ENCODE measurements at regions not wholly inside any gene's neighbourhood (a gene's known extent, or its start where the extent isn't known, plus 50 kb on each side); places are given as distances from the start of the nearest gene placed in this dataset.

- Histone ChIP-seq H3K9ac (ENCODE audit: insufficient read depth in 1 of 2, low read length in 2 of 2) (no peak overlapping the region), H3K27me3 (ENCODE audit: control insufficient read depth in 3 of 3, insufficient read depth in 3 of 3, low read length in 2 of 3) (no peaks in the 10 kb centered on the region), H3K4me3 (no peak overlapping the region), H3K36me3 (ENCODE audit: control insufficient read depth in 4 of 4, insufficient read depth in 4 of 4, low read length in 4 of 4) (no peaks in the 10 kb centered on the region), H3K9me3 (ENCODE audit: control insufficient read depth in 4 of 4, insufficient read depth in 3 of 4, low read length in 3 of 4) (no peaks in the 10 kb centered on the region), H3K27ac (ENCODE audit: low read depth in 1 of 2, low read length in 1 of 2) (peak overlapping the region in 1 of 2 donors; percentile 47), H3K4me1 (ENCODE audit: control insufficient read depth in 5 of 5, insufficient read depth in 5 of 5, low read length in 5 of 5) (no peaks in the 10 kb centered on the region)
- 58 to 74% methylated on average over 2 of the region's 2 CpGs for WGBS, 2 donors
- TF ChIP-seq CTCF (IDR thresholded peaks at IDR 0.05; ENCODE audit: control extremely low read depth, extremely low read depth): no peak
- ATAC-seq (ENCODE audit: insufficient read depth, low FRiP score) (no peak), DNase-seq (no peak)
Measured at GRCh38 chr3:102025606-102026270, 176.4 kb downstream of the NFKBIZ start.

DNA sequence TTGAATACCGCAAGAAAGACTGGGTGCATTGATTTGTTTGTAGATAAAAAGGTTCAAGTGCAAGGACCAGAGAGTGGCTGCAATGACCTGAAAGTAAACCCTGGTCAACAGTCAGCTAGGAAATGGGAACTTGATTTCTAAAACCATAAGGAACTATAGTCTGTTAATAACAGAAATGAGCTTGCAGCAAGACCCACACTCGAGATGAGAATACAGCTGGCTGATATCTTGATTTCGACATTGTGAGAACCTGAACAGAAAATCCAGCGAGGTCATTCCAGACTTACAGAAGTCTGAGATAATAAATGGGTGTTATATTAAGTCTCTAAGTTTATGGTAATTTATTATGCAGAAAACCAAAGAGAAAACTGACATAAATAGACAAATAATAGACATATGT lies 177.3 kb downstream of the NFKBIZ start:
- Histone ChIP-seq H3K36me3 (ENCODE audit: control insufficient read depth in 4 of 4, insufficient read depth in 4 of 4, low read length in 4 of 4) (no peaks in the 10 kb centered on the region), H3K4me3 (no peak overlapping the region), H3K4me1 (ENCODE audit: control insufficient read depth in 5 of 5, insufficient read depth in 5 of 5, low read length in 5 of 5) (no peaks in the 10 kb centered on the region), H3K9me3 (ENCODE audit: control insufficient read depth in 4 of 4, insufficient read depth in 3 of 4, low read length in 3 of 4) (no peaks in the 10 kb centered on the region), H3K27ac (ENCODE audit: low read depth in 1 of 2, low read length in 1 of 2) (no peak overlapping the region), H3K9ac (ENCODE audit: insufficient read depth in 1 of 2, low read length in 2 of 2) (no peak overlapping the region), H3K27me3 (ENCODE audit: control insufficient read depth in 3 of 3, insufficient read depth in 3 of 3, low read length in 2 of 3) (no peaks in the 10 kb centered on the region)
- no peak for TF ChIP-seq CTCF (IDR thresholded peaks at IDR 0.05; ENCODE audit: control extremely low read depth, extremely low read depth)
- DNase-seq (no peak), ATAC-seq (ENCODE audit: insufficient read depth, low FRiP score) (no peak)
- WGBS, 2 donors: 43 to 66% methylated on average over 4 of the region's 4 CpGs

- ATAC-seq (ENCODE audit: insufficient read depth, low FRiP score) (no peak), DNase-seq (no peak)
- H3K9me3 ChIP-seq (ENCODE audit: control insufficient read depth in 4 of 4, insufficient read depth in 3 of 4, low read length in 3 of 4): peaks cover 0 to 4% (median 0%) of the 10 kb centered on the region in 4 donors
- no peaks in the 10 kb centered on the region for H3K27me3 ChIP-seq (ENCODE audit: control insufficient read depth in 3 of 3, insufficient read depth in 3 of 3, low read length in 2 of 3)
- TF ChIP-seq CTCF (IDR thresholded peaks at IDR 0.05; ENCODE audit: control extremely low read depth, extremely low read depth): no peak
- H3K4me1 ChIP-seq (ENCODE audit: control insufficient read depth in 5 of 5, insufficient read depth in 5 of 5, low read length in 5 of 5): no peaks in the 10 kb centered on the region
- 52 to 63% methylated on average over 2 of the region's 2 CpGs for WGBS, 2 donors
- no peak overlapping the region for H3K4me3 ChIP-seq
- no peak overlapping the region for H3K9ac ChIP-seq (ENCODE audit: insufficient read depth in 1 of 2, low read length in 2 of 2)
- H3K27ac ChIP-seq (ENCODE audit: low read depth in 1 of 2, low read length in 1 of 2): no peak overlapping the region
- no peaks in the 10 kb centered on the region for H3K36me3 ChIP-seq (ENCODE audit: control insufficient read depth in 4 of 4, insufficient read depth in 4 of 4, low read length in 4 of 4)
Measured at GRCh38 chr3:102030661-102031060, 181.3 kb downstream of the NFKBIZ start.

GRCh38 chr3:102031834-102032233 lies 182.5 kb downstream of the NFKBIZ start:
- Histone ChIP-seq H3K4me3 (no peak overlapping the region), H3K27ac (ENCODE audit: low read depth in 1 of 2, low read length in 1 of 2) (no peak overlapping the region), H3K36me3 (ENCODE audit: control insufficient read depth in 4 of 4, insufficient read depth in 4 of 4, low read length in 4 of 4) (no peaks in the 10 kb centered on the region), H3K4me1 (ENCODE audit: control insufficient read depth in 5 of 5, insufficient read depth in 5 of 5, low read length in 5 of 5) (peaks cover 0 to 2% (median 0%) of the 10 kb centered on the region in 5 donors), H3K9me3 (ENCODE audit: control insufficient read depth in 4 of 4, insufficient read depth in 3 of 4, low read length in 3 of 4) (peaks cover 0 to 4% (median 0%) of the 10 kb centered on the region in 4 donors), H3K9ac (ENCODE audit: insufficient read depth in 1 of 2, low read length in 2 of 2) (no peak overlapping the region), H3K27me3 (ENCODE audit: control insufficient read depth in 3 of 3, insufficient read depth in 3 of 3, low read length in 2 of 3) (no peaks in the 10 kb centered on the region)
- no peak for ATAC-seq (ENCODE audit: insufficient read depth, low FRiP score)
- no peak for DNase-seq
- WGBS, 2 donors: 94 to 97% methylated on average over 2 of the region's 2 CpGs
- no peak for TF ChIP-seq CTCF (IDR thresholded peaks at IDR 0.05; ENCODE audit: control extremely low read depth, extremely low read depth)

All from lung (tissue), 11 donors.